ENCODE measurements at regions not wholly inside any gene's neighbourhood (a gene's known extent, or its start where the extent isn't known, plus 50 kb on each side); places are given as distances from the start of the nearest gene placed in this dataset.

DNA sequence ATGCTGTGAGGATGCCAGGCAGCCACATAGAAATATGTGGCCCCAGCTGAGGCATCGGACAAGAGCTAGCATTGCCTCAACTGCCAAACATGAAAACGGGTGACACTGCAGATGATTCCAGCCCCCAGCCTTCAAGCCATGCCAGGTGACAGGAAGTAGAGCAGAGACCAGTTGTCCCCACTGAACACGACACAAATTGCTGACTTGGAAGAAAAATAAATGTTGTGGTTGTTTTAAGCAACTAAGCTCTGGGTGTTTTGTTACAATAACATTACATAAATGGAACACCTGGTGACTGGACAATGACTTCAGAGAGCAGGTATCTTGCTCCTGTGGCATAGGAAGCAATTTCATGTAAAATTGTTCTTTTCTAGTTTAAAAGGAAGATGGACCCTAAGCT lies 154.2 kb downstream of the KIF4B start:
- Histone ChIP-seq H3K4me2 (ENCODE audit: low read length) (no peak overlapping the region), H3K27me3 (ENCODE audit: insufficient read depth, low read length) (peaks cover 4% of the 10 kb centered on the region; the same call in 1 of the 2 replicates), H3K4me1 (ENCODE audit: control insufficient read depth in 1 of 2, insufficient read depth in 2 of 2, low read length in 2 of 2) (no peaks in the 10 kb centered on the region), H3K27ac (ENCODE audit: low read depth, low read length) (no peak overlapping the region), H4K20me1 (ENCODE audit: insufficient read depth) (no peaks in the 10 kb centered on the region), H3K9ac (ENCODE audit: low read length) (no peak overlapping the region), H3K79me2 (ENCODE audit: insufficient read depth, low read length) (no peaks in the 10 kb centered on the region), H3K9me3 (ENCODE audit: control insufficient read depth in 1 of 2, insufficient read depth in 1 of 2, low read depth in 1 of 2, low read length in 2 of 2) (no peaks in the 10 kb centered on the region), H3K4me3 (replicated peaks in 1 of 2; ENCODE audit: low read depth in 1 of 2, low read length in 2 of 2) (no peak overlapping the region), H3K9me2 (ENCODE audit: insufficient read depth) (no peaks in the 10 kb centered on the region), H3K36me3 (ENCODE audit: control insufficient read depth in 1 of 2, insufficient read depth in 2 of 2, low read length in 2 of 2) (no peaks in the 10 kb centered on the region), H2AFZ (ENCODE audit: low read depth, low read length, poor library complexity, severe bottlenecking) (no peak overlapping the region)
- no peak for TF ChIP-seq POLR2A (IDR thresholded peaks at IDR 0.05; ENCODE audit: borderline replicate concordance, extremely low read depth, insufficient read depth, insufficient read length)
- ChIA-PET POLR2A (no interaction called here), RAD21 (ENCODE audit: low non-redundant PET in 1 of 2, low total read pairs in 2 of 2, uncharacterized antibody in 2 of 2, unreplicated experiment in 2 of 2) (no interaction called here), CTCF (no interaction called here)
- DNase-seq (ENCODE audit: low read depth, low spot score) (no peak), ATAC-seq (no peak)
- BruUV-seq (replicated peaks), result no TSS peak
- intact Hi-C loops (cut with micrococcal nuclease), result no loop called here

- ChIA-PET CTCF (no interaction called here), RAD21 (ENCODE audit: low non-redundant PET in 1 of 2, low total read pairs in 2 of 2, uncharacterized antibody in 2 of 2, unreplicated experiment in 2 of 2) (no interaction called here), POLR2A (no interaction called here)
- Histone ChIP-seq H3K9me3 (ENCODE audit: control insufficient read depth in 1 of 2, insufficient read depth in 1 of 2, low read depth in 1 of 2, low read length in 2 of 2) (no peaks in the 10 kb centered on the region), H3K36me3 (ENCODE audit: control insufficient read depth in 1 of 2, insufficient read depth in 2 of 2, low read length in 2 of 2) (no peaks in the 10 kb centered on the region), H3K9me2 (ENCODE audit: insufficient read depth) (no peaks in the 10 kb centered on the region), H3K4me3 (replicated peaks in 1 of 2; ENCODE audit: low read depth in 1 of 2, low read length in 2 of 2) (no peak overlapping the region), H3K9ac (ENCODE audit: low read length) (no peak overlapping the region), H3K79me2 (ENCODE audit: insufficient read depth, low read length) (no peaks in the 10 kb centered on the region), H4K20me1 (ENCODE audit: insufficient read depth) (no peaks in the 10 kb centered on the region), H3K4me2 (ENCODE audit: low read length) (no peak overlapping the region), H3K4me1 (ENCODE audit: control insufficient read depth in 1 of 2, insufficient read depth in 2 of 2, low read length in 2 of 2) (no peaks in the 10 kb centered on the region), H2AFZ (ENCODE audit: low read depth, low read length, poor library complexity, severe bottlenecking) (no peak overlapping the region), H3K27me3 (ENCODE audit: insufficient read depth, low read length) (0 out of 2 replicates have a peak, but pooled peaks cover 3% of the 10 kb centered on the region), H3K27ac (ENCODE audit: low read depth, low read length) (no peak overlapping the region)
- intact Hi-C loops (cut with micrococcal nuclease), result no loop called here
- BruUV-seq (replicated peaks), result no TSS peak
- DNase-seq (ENCODE audit: low read depth, low spot score) (no peak), ATAC-seq (no peak)
- TF ChIP-seq ELF1 (IDR thresholded peaks at IDR 0.05; ENCODE audit: borderline replicate concordance, low read depth), result no peak
- no peak for TF ChIP-seq JUND (IDR thresholded peaks at IDR 0.05)
- no peak for TF ChIP-seq SIN3A (IDR thresholded peaks at IDR 0.05; ENCODE audit: low read depth)
- TF ChIP-seq POLR2AphosphoS5 (IDR thresholded peaks at IDR 0.05; ENCODE audit: low read depth, low read length), result no peak
- TF ChIP-seq, protein P1, sequence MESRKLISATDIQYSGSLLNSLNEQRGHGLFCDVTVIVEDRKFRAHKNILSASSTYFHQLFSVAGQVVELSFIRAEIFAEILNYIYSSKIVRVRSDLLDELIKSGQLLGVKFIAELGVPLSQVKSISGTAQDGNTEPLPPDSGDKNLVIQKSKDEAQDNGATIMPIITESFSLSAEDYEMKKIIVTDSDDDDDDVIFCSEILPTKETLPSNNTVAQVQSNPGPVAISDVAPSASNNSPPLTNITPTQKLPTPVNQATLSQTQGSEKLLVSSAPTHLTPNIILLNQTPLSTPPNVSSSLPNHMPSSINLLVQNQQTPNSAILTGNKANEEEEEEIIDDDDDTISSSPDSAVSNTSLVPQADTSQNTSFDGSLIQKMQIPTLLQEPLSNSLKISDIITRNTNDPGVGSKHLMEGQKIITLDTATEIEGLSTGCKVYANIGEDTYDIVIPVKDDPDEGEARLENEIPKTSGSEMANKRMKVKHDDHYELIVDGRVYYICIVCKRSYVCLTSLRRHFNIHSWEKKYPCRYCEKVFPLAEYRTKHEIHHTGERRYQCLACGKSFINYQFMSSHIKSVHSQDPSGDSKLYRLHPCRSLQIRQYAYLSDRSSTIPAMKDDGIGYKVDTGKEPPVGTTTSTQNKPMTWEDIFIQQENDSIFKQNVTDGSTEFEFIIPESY (IDR thresholded peaks at IDR 0.05; ENCODE audit: extremely low read depth, insufficient replicate concordance, low read length), result no peak
- no peak for TF ChIP-seq EGR1 (IDR thresholded peaks at IDR 0.05; ENCODE audit: low read depth)
- no peak for TF ChIP-seq ZFX (IDR thresholded peaks at IDR 0.05)
- TF ChIP-seq CEBPB (IDR thresholded peaks at IDR 0.05; ENCODE audit: low read depth), result no peak
- no peak for TF ChIP-seq SP1 (IDR thresholded peaks at IDR 0.05; ENCODE audit: low read depth)
- TF ChIP-seq REST (IDR thresholded peaks at IDR 0.05; ENCODE audit: low read depth), result no peak
- TF ChIP-seq SRF (IDR thresholded peaks at IDR 0.05; ENCODE audit: low read depth), result no peak
- TF ChIP-seq, protein P2, sequence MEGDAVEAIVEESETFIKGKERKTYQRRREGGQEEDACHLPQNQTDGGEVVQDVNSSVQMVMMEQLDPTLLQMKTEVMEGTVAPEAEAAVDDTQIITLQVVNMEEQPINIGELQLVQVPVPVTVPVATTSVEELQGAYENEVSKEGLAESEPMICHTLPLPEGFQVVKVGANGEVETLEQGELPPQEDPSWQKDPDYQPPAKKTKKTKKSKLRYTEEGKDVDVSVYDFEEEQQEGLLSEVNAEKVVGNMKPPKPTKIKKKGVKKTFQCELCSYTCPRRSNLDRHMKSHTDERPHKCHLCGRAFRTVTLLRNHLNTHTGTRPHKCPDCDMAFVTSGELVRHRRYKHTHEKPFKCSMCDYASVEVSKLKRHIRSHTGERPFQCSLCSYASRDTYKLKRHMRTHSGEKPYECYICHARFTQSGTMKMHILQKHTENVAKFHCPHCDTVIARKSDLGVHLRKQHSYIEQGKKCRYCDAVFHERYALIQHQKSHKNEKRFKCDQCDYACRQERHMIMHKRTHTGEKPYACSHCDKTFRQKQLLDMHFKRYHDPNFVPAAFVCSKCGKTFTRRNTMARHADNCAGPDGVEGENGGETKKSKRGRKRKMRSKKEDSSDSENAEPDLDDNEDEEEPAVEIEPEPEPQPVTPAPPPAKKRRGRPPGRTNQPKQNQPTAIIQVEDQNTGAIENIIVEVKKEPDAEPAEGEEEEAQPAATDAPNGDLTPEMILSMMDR (IDR thresholded peaks at IDR 0.05 in 2 of 3, conservative IDR thresholded peaks at IDR 0.05 in 1 of 3; ENCODE audit: borderline replicate concordance in 1 of 3, insufficient read depth in 1 of 3, low read depth in 2 of 3, low read length in 2 of 3), result no peak
- no peak for TF ChIP-seq EZH2phosphoT487 (IDR thresholded peaks at IDR 0.05; ENCODE audit: borderline replicate concordance)
- no peak for TF ChIP-seq CBX3 (IDR thresholded peaks at IDR 0.05; ENCODE audit: low read depth)
- TF ChIP-seq POLR2A (IDR thresholded peaks at IDR 0.05; ENCODE audit: borderline replicate concordance, extremely low read depth, insufficient read depth, insufficient read length), result no peak
These were observed 168.0 kb downstream of the KIF4B start for GRCh38 chr5:155181542-155181941.
